ENCODE measurements at regions not wholly inside any gene's neighbourhood (a gene's known extent, or its start where the extent isn't known, plus 50 kb on each side); places are given as distances from the start of the nearest gene placed in this dataset.
A peak's percentile ranks its signal among the peaks of the same experiment; 100 is the strongest.

- DNase-seq (ENCODE audit: low spot score), result no peak
These were observed 117.2 kb downstream of the RFLNA start for GRCh38 chr12:124411953-124412645.

GRCh38 chr12:124411281-124411878 is 116.5 kb downstream of the RFLNA start:
- no peak for DNase-seq (ENCODE audit: low spot score)

- no peak for DNase-seq (ENCODE audit: low spot score)
These were observed 115.7 kb downstream of the RFLNA start for GRCh38 chr12:124410354-124411175.

- no peak for DNase-seq (ENCODE audit: low spot score)
These were observed 114.1 kb downstream of the RFLNA start for GRCh38 chr12:124408822-124409517.

GRCh38 chr12:124407074-124407473 is 112.2 kb downstream of the RFLNA start:
- DNase-seq (ENCODE audit: low spot score), result no peak

GRCh38 chr12:124406043-124406442 is 111.2 kb downstream of the RFLNA start:
- no peak for DNase-seq (ENCODE audit: low spot score)

GRCh38 chr12:124405592-124405991 is 110.7 kb downstream of the RFLNA start:
- no peak for DNase-seq (ENCODE audit: low spot score)

- DNase-seq (ENCODE audit: low spot score), result no peak
These were observed 110.3 kb downstream of the RFLNA start for GRCh38 chr12:124405151-124405550.

GRCh38 chr12:124404162-124404784 is 109.4 kb downstream of the RFLNA start:
- no peak for DNase-seq (ENCODE audit: low spot score)

GRCh38 chr12:124403273-124403672 is 108.4 kb downstream of the RFLNA start:
- no peak for DNase-seq (ENCODE audit: low spot score)

- DNase-seq (ENCODE audit: low spot score), result no peak
These were observed 107.6 kb downstream of the RFLNA start for GRCh38 chr12:124402248-124403066.

- DNase-seq (ENCODE audit: low spot score), result no peak
These were observed 106.9 kb downstream of the RFLNA start for GRCh38 chr12:124401704-124402221.

GRCh38 chr12:124400124-124400523 is 105.2 kb downstream of the RFLNA start:
- no peak for DNase-seq (ENCODE audit: low spot score)

GRCh38 chr12:124399622-124400021 is 104.7 kb downstream of the RFLNA start:
- no peak for DNase-seq (ENCODE audit: low spot score)

- DNase-seq (ENCODE audit: low spot score), result no peak
These were observed 103.8 kb downstream of the RFLNA start for GRCh38 chr12:124398578-124399227.

- DNase-seq (ENCODE audit: low spot score), result no peak
These were observed 103.1 kb downstream of the RFLNA start for GRCh38 chr12:124397807-124398577.

GRCh38 chr12:124397399-124397679 is 102.4 kb downstream of the RFLNA start:
- DNase-seq (ENCODE audit: low spot score), result no peak

GRCh38 chr12:124396544-124397398 is 101.9 kb downstream of the RFLNA start:
- peak; percentile 42 for DNase-seq (ENCODE audit: low spot score)

GRCh38 chr12:124395986-124396385 is 101.1 kb downstream of the RFLNA start:
- no peak for DNase-seq (ENCODE audit: low spot score)
